ENCODE measurements at regions not wholly inside any gene's neighbourhood (a gene's known extent, or its start where the extent isn't known, plus 50 kb on each side); places are given as distances from the start of the nearest gene placed in this dataset.

DNA sequence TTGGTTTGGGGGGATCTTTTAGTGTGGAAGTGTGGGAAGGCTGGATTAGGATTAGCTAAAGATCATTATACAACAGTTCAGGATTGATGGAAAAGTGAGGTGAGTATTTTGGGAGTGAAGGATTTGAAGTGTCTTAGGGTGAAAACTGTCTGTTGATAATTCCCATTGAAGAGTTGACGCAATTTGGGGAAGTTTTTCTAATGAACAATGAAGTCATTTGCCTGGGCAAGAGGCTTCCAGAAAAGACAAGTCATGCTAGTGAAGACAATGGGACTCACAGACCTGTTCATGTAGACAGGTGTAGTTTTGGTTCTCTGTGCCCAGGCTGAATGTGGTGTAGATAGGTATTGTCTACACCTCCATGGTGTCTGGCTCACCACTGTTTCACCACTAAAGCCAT lies 194.3 kb upstream of the GPR26 start:
- no peaks in the 10 kb centered on the region for H3K9me3 ChIP-seq (ENCODE audit: insufficient read depth in 2 of 2, low read depth in 1 of 2, low read length in 1 of 2)
- no peak overlapping the region for H4K8ac ChIP-seq (ENCODE audit: extremely low read depth, insufficient read depth, low read length)
- no peak overlapping the region for H3K56ac ChIP-seq (replicated peaks; ENCODE audit: insufficient read length, low read depth, low read length)
- H2BK5ac ChIP-seq (ENCODE audit: low read depth, low read length): 0 out of 2 replicates have a peak overlapping the region, but pooled peaks have one; percentile 4
- H3K79me2 ChIP-seq (ENCODE audit: control insufficient read depth in 1 of 2, insufficient read depth in 2 of 2, low read length in 2 of 2): no peaks in the 10 kb centered on the region
- H3K23me2 ChIP-seq (ENCODE audit: low read depth, low read length): peaks cover 3% of the 10 kb centered on the region; the same call in 1 of the 2 replicates
- no peak overlapping the region for H3K14ac ChIP-seq (ENCODE audit: insufficient read length)
- H4K20me1 ChIP-seq (replicated peaks in 1 of 2; ENCODE audit: control insufficient read depth in 1 of 2, insufficient read depth in 2 of 2, low read length in 2 of 2): no peaks in the 10 kb centered on the region
- no peak overlapping the region for H3K4ac ChIP-seq (replicated peaks; ENCODE audit: insufficient read length, low read depth, low read length)
- no peak overlapping the region for H4K5ac ChIP-seq (ENCODE audit: insufficient read length, low read depth, low read length)
- peaks cover 0 to 14% (median 5%) of the 10 kb centered on the region in 4 experiments; a peak in 5 of 7 replicates for H3K4me1 ChIP-seq (replicated peaks in 1 of 4; ENCODE audit: control insufficient read depth in 3 of 4, insufficient read depth in 4 of 4, low read length in 3 of 4)
- DNase-seq (ENCODE audit: low read depth in 1 of 2, low spot score in 2 of 2) (no peak), FAIRE-seq (no peak)
- no peak overlapping the region for H3K23ac ChIP-seq (ENCODE audit: insufficient read length)
- no peak overlapping the region for H3K9ac ChIP-seq (replicated peaks in 1 of 4; ENCODE audit: extremely low read depth in 1 of 4, low read depth in 3 of 4, low read length in 3 of 4)
- no peaks in the 10 kb centered on the region for H3K79me1 ChIP-seq (ENCODE audit: low read depth, low read length)
- H3K4me2 ChIP-seq (ENCODE audit: insufficient read depth in 1 of 2, low read depth in 2 of 2, low read length in 2 of 2): no peak overlapping the region
- H3K18ac ChIP-seq (ENCODE audit: extremely low read depth, low read length): no peak overlapping the region; the same call in 1 of the 2 replicates
- peak overlapping the region; percentile 23; the same call in 1 of the 2 replicates for H2BK20ac ChIP-seq (ENCODE audit: low read length)
- no peak overlapping the region for H4K91ac ChIP-seq (replicated peaks; ENCODE audit: insufficient read length, low read length)
- no peaks in the 10 kb centered on the region for H3K36me3 ChIP-seq (ENCODE audit: control insufficient read depth in 2 of 4, insufficient read depth in 4 of 4, low read length in 3 of 4)
- WGBS, 2 experiments (ENCODE audit: extremely low coverage in 1 of 2, insufficient coverage in 1 of 2, insufficient read length in 1 of 2, insufficient replicate concordance in 2 of 2, low coverage in 1 of 2, low lambda C conversion rate in 2 of 2, missing lambda C conversion rate in 1 of 2): 91% methylated on average over 1 of the region's 1 CpG; no CpG with 5 or more reads in 1 of the 2 experiments
- ChIA-PET POLR2A (ENCODE audit: partially characterized antibody) (no interaction called here), CTCF (ENCODE audit: partially characterized antibody) (interaction anchor here (0.9 to 1.3 kb wide), 4 partner anchors 10 to 80 kb away, joined by 3 to 4 read pairs (median 3); no protein-coding TSS in a partner anchor)
- no peak overlapping the region for H2AFZ ChIP-seq (ENCODE audit: low read length)
- H2BK120ac ChIP-seq (replicated peaks; ENCODE audit: low read depth, low read length): no peak overlapping the region
- H2BK12ac ChIP-seq (ENCODE audit: low read depth, low read length): peak overlapping the region; percentile 11; the same call in 1 of the 2 replicates
- no peak overlapping the region for H3K4me3 ChIP-seq (ENCODE audit: extremely low read depth in 1 of 4, insufficient read depth in 2 of 4, low read depth in 3 of 4, low read length in 4 of 4)
- H2AK5ac ChIP-seq (ENCODE audit: low read depth, low read length): no peak overlapping the region; the same call in 1 of the 2 replicates
- no peaks in the 10 kb centered on the region; a peak in 2 of 7 replicates for H3K27me3 ChIP-seq (replicated peaks in 1 of 4; ENCODE audit: control insufficient read depth in 3 of 4, extremely low read depth in 1 of 4, insufficient read depth in 3 of 4, low read length in 3 of 4)
- H3K27ac ChIP-seq (ENCODE audit: low read depth, low read length): no peak overlapping the region
- H2BK15ac ChIP-seq (ENCODE audit: low read length): 0 out of 2 replicates have a peak overlapping the region, but pooled peaks have one; percentile 3
- TF ChIP-seq SAP30 (IDR thresholded peaks at IDR 0.05; ENCODE audit: insufficient read depth, insufficient replicate concordance, low read length): no peak
- TF ChIP-seq KDM5A (IDR thresholded peaks at IDR 0.05; ENCODE audit: low read length): no peak
- no peak for TF ChIP-seq TAF1 (IDR thresholded peaks at IDR 0.05; ENCODE audit: low read depth, low read length)
- TF ChIP-seq TBP (IDR thresholded peaks at IDR 0.05; ENCODE audit: low read depth, low read length): no peak
- TF ChIP-seq RFX5 (IDR thresholded peaks at IDR 0.05; ENCODE audit: borderline replicate concordance, low read depth, low read length): no peak
- no peak for TF ChIP-seq POLR2A (IDR thresholded peaks at IDR 0.05; ENCODE audit: control extremely low read depth in 1 of 2, low read depth in 2 of 2, low read length in 2 of 2)
- TF ChIP-seq, protein P1, sequence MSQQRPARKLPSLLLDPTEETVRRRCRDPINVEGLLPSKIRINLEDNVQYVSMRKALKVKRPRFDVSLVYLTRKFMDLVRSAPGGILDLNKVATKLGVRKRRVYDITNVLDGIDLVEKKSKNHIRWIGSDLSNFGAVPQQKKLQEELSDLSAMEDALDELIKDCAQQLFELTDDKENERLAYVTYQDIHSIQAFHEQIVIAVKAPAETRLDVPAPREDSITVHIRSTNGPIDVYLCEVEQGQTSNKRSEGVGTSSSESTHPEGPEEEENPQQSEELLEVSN (IDR thresholded peaks at IDR 0.05): no peak
- TF ChIP-seq EZH2 (IDR thresholded peaks at IDR 0.05; ENCODE audit: low read depth, low read length, severe bottlenecking): no peak
- no peak for TF ChIP-seq BCL11A (IDR thresholded peaks at IDR 0.05; ENCODE audit: low read depth in 2 of 2, low read length in 2 of 2)
- TF ChIP-seq SP2 (IDR thresholded peaks at IDR 0.05; ENCODE audit: low read length): no peak
- TF ChIP-seq SP4 (IDR thresholded peaks at IDR 0.05; ENCODE audit: low read length): no peak
- TF ChIP-seq CREB1 (IDR thresholded peaks at IDR 0.05): no peak
- TF ChIP-seq YY1 (IDR thresholded peaks at IDR 0.05; ENCODE audit: low read depth, low read length): no peak
- no peak for TF ChIP-seq NRF1 (IDR thresholded peaks at IDR 0.05; ENCODE audit: low read depth, low read length)
- no peak for TF ChIP-seq RBBP5 (IDR thresholded peaks at IDR 0.05; ENCODE audit: borderline replicate concordance, low read depth, low read length)

Measured in H1 (cell line).